ENCODE measurements at regions not wholly inside any gene's neighbourhood (a gene's known extent, or its start where the extent isn't known, plus 50 kb on each side); places are given as distances from the start of the nearest gene placed in this dataset.

DNA sequence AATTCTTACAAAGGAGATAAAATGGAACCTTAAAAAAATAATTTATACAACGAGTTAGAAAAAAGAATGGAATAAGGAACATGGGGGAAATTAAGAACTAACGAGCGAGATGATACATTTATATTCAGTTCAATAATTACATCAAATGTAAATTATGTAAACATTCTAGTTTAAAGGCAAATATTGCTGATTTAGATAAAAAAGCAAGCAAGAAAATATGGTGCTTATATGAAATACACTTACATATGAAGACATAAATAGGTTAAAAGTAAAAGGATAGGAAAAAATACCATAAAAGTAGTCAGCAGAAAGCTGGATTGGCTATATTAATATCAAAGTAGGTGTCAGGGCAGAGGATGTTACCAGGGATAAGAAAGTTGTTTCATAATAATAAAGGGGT is 127.0 kb upstream of the AHR start:
- no peak for DNase-seq (ENCODE audit: low spot score)
- in situ Hi-C loops (cut with MboI; ENCODE audit: low pct_unique_long_range_greater_than_20kb, low sequenced_read_pairs, unreplicated experiment), result no loop called here
- TF ChIP-seq, protein P1, sequence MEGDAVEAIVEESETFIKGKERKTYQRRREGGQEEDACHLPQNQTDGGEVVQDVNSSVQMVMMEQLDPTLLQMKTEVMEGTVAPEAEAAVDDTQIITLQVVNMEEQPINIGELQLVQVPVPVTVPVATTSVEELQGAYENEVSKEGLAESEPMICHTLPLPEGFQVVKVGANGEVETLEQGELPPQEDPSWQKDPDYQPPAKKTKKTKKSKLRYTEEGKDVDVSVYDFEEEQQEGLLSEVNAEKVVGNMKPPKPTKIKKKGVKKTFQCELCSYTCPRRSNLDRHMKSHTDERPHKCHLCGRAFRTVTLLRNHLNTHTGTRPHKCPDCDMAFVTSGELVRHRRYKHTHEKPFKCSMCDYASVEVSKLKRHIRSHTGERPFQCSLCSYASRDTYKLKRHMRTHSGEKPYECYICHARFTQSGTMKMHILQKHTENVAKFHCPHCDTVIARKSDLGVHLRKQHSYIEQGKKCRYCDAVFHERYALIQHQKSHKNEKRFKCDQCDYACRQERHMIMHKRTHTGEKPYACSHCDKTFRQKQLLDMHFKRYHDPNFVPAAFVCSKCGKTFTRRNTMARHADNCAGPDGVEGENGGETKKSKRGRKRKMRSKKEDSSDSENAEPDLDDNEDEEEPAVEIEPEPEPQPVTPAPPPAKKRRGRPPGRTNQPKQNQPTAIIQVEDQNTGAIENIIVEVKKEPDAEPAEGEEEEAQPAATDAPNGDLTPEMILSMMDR (IDR thresholded peaks at IDR 0.05; ENCODE audit: extremely low read depth, insufficient read depth, missing control alignments), result no peak

DNA sequence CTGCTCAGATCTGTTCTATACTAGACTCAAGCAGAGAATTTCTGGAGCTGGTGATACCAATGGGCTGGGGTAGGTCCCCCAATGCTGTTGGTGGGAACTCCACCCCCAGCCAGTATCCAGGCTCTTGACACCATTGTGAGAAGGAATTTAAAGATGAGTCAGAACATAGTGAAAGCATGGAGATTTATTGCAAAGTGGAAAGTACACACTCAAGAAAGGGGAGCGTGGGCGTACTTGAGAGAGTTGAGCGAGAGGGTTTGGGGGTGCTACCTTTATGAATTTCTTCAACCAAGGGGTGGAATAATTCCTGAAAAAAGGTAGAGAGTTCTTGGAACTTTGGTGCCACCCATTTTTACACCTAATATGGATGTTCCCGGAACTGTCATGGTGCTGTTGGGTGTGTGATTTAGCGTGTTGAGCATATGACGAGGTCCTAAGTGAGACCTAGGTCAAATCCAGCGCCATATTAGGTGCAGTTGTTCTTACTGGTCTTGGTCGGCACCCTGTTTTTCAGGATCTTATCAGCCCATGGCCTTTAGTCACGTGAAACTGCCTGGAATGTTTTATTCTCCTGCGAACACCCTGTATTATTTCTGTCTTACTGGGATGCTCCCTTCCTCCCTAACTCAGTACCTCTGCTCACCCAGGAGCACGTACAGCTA is 122.0 kb upstream of the AHR start:
- TF ChIP-seq, protein P1 (IDR thresholded peaks at IDR 0.05; ENCODE audit: extremely low read depth, insufficient read depth, missing control alignments), result no peak
- no peak for DNase-seq (ENCODE audit: low spot score)
- in situ Hi-C loops (cut with MboI; ENCODE audit: low pct_unique_long_range_greater_than_20kb, low sequenced_read_pairs, unreplicated experiment), result no loop called here

DNA sequence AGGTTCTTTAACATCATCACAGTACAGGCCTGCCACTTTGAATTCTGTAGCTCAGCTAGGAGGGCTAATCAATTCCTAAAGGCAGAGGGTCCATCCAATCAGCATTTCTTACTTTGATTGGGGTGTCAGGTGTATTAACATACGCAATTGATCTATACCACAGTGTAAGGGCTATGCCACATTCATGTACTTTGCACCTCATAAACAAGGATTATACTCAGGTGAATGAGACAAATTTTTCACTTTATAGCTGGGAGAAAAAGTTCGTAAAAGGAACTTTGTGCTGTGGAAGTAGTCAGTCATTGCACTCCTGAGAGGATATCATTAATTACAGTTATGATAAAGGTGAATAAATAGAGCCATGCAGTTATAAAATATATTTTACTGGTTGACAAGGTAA is 119.9 kb upstream of the AHR start:
- DNase-seq (ENCODE audit: low spot score), result no peak
- TF ChIP-seq, protein P1 (IDR thresholded peaks at IDR 0.05; ENCODE audit: extremely low read depth, insufficient read depth, missing control alignments), result no peak
- in situ Hi-C loops (cut with MboI; ENCODE audit: low pct_unique_long_range_greater_than_20kb, low sequenced_read_pairs, unreplicated experiment), result no loop called here

DNA sequence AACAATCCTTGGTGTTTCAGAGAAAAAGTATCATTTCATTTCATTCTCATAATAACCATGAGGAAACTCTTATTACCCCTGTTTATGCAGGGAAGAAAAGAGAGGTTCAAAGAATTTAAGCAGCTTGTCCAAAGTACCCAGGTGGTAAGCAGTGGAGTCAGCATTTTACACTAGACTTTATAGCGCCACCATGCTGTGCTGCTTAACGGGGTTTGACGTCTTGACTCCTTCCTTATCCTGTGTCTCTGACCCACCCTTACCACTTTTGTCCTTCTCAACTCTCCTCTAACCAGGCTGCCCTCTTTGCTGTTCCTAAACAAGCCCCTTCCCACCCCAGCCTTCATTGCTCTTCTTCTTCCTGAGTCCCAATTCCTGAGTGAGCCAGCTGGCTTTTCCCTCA is 117.0 kb upstream of the AHR start:
- DNase-seq (ENCODE audit: low spot score), result no peak
- TF ChIP-seq, protein P1 (IDR thresholded peaks at IDR 0.05; ENCODE audit: extremely low read depth, insufficient read depth, missing control alignments), result no peak
- in situ Hi-C loops (cut with MboI; ENCODE audit: low pct_unique_long_range_greater_than_20kb, low sequenced_read_pairs, unreplicated experiment), result no loop called here

DNA sequence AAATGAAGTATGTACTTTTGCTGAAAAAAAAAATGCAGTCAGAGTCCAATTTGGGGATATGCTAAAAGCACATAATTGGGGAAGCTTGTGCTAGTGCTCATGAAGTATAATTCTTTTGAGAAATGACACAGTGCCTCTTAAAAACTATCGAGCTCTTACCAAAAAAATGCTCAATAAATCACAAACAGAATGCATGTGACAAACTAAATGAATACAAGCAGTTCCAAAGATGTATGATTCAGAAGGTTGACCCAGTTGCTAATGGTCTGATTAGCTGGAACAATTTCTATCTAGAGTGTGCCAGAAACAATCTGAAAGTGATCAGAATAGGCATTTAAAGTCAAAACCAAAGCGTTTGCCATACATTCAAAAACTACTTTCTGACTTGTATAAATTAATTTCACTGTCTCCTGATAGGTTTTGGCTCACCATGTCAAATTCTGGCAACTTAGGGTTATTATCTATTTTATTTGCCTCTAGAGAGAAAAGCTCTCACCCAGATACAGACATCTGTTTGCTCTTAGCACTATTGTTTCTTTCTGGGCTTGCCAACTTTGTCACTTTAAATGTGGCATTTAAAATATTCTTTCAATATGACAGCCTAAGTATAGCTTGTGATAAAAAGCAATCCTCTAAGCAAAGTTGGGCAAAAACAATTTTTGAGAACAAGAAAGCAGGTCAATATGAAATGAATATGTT is 114.7 kb upstream of the AHR start:
- TF ChIP-seq, protein P1 (IDR thresholded peaks at IDR 0.05; ENCODE audit: extremely low read depth, insufficient read depth, missing control alignments), result no peak
- DNase-seq (ENCODE audit: low spot score), result no peak
- in situ Hi-C loops (cut with MboI; ENCODE audit: low pct_unique_long_range_greater_than_20kb, low sequenced_read_pairs, unreplicated experiment), result no loop called here

DNA sequence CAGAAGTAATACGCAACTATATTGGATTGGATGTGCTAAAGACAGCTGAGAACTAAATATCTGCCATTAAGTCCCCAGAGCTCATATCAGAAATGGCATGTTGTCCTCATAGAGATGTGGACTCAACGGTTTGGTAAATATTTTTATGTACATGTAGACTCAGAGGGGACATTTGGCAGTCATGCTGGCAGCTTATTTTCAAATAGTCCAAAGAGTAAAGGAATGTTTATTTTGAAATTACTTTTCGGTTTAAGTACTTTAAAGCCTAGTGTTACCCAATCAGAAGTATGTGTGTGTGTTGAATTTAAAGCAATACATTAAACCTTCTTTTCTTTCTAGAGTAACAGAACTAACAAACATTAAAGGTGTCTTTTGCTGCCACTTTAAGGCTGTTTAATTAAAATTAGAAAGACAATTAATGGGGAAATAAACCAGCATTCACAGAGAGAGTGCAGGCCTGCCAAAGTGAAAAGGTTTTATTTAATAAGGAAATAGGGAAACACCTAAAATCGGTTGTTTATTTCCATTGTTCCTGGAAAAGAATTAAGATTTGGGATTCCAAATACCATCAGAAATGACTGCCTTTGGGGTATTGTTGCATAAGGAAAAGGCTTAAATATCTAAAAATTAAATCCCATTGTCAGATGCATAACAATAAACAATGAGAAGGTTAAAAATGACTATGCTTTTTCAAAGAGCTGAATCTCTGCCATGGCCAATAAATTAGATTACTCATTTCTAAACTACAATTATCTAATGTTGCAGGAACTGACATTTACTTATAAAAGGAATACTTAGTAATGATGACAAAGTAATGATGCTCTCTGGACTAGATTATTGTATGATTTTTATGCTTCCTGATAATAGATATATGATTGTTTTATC is 113.4 kb upstream of the AHR start:
- DNase-seq (ENCODE audit: low spot score), result no peak
- TF ChIP-seq, protein P1 (IDR thresholded peaks at IDR 0.05; ENCODE audit: extremely low read depth, insufficient read depth, missing control alignments), result no peak
- in situ Hi-C loops (cut with MboI; ENCODE audit: low pct_unique_long_range_greater_than_20kb, low sequenced_read_pairs, unreplicated experiment), result no loop called here

Data from GM13977 (cell line).